Upper lobe of left lung (tissue), 4 donors: ENCODE measurements at regions not wholly inside any gene's neighbourhood (a gene's known extent, or its start where the extent isn't known, plus 50 kb on each side); places are given as distances from the start of the nearest gene placed in this dataset.

Experiments
- CTCF ChIP-seq, 6 experiments: fragments of 450-650 bp in 4 of 6; fragments of 200-600 bp in 2 of 6; sonication (generic) in 2 of 6; IDR thresholded peaks; one replicate each; pipeline ENCODE4 v1.5.1; 2016 to 2019; ENCODE audit warnings: antibody characterized with exemption in 6 of 6
- POLR2A ChIP-seq, 4 donors: fragments of 450-650 bp; IDR thresholded peaks; one replicate each; pipeline ENCODE4 v1.5.1; 2016 to 2017; ENCODE audit warnings: antibody characterized with exemption in 4 of 4, mild to moderate bottlenecking in 2 of 4

- TF ChIP-seq POLR2A (IDR thresholded peaks at IDR 0.05): no peak
- no peak for TF ChIP-seq CTCF (IDR thresholded peaks at IDR 0.05)
Measured at GRCh38 chr1:17991996-17992395, 115.6 kb upstream of the IGSF21 start.
